HG03060 (cell line): ENCODE measurements at regions not wholly inside any gene's neighbourhood (a gene's known extent, or its start where the extent isn't known, plus 50 kb on each side); places are given as distances from the start of the nearest gene placed in this dataset.

Source experiments
- ATAC-seq: cut with Tn5 transposase; IDR thresholded peaks from one replicate; pipeline ENCODE4 v1.9.1; 2021; ENCODE audit warnings: low read depth, moderate number of reproducible peaks; ENCODE audit not compliant: unreplicated experiment

DNA sequence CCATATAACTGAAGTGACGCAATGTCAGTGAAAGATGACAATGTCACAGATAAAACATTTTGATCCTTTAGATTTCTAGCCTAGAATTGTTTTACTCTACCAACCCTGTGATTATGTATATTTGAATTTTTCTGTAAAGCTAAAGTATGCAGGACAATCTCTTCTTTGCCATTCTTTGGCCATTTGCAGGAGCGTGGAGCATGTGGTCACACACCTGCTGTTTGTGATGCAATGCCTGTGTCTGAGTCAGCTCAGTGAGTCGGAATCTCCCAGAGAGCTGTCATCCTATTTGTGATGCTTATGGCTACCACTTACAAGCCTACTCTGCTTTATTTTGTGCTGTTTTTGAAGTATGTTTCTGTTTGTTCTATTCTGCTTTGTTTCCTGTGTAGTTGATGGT is 214.5 kb downstream of the NAF1 start:
- ATAC-seq, result no peak

DNA sequence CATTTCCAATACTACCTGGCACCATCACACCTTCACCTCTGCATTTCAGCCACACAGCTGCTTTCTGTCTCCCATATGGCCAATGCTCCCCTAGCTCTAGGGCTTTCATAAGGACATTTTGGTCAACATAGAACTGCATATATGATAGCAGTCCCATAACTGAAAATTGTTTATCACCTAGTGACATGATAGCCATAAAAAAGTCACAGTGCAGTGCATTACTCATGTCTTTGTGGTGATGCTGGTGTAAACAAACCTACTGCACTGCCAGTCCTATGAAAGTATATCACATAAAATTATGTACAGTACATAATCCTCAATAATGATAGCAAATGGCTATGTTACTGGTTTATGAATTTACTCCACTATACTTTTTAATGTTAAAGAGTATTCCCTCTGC is 221.0 kb downstream of the NAF1 start:
- ATAC-seq, result no peak

DNA sequence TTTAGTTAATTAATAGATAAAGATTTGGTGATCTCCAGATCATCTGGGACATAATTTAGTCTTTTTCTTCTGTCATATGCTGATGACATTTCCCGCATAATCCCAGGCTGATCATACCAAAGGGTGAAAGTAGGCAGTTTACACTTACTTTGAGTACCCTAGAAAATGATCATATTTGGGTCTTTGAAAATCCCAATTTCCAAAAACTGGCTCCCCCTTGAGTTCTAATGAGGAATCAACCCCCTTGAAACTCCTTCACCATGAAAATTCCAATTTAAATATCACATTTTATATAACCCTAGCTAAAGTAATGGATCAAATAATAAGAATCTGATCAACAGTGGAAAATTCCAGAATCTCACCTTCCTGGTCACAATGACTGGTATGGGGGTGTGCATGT is 223.4 kb downstream of the NAF1 start:
- ATAC-seq, result no peak

DNA sequence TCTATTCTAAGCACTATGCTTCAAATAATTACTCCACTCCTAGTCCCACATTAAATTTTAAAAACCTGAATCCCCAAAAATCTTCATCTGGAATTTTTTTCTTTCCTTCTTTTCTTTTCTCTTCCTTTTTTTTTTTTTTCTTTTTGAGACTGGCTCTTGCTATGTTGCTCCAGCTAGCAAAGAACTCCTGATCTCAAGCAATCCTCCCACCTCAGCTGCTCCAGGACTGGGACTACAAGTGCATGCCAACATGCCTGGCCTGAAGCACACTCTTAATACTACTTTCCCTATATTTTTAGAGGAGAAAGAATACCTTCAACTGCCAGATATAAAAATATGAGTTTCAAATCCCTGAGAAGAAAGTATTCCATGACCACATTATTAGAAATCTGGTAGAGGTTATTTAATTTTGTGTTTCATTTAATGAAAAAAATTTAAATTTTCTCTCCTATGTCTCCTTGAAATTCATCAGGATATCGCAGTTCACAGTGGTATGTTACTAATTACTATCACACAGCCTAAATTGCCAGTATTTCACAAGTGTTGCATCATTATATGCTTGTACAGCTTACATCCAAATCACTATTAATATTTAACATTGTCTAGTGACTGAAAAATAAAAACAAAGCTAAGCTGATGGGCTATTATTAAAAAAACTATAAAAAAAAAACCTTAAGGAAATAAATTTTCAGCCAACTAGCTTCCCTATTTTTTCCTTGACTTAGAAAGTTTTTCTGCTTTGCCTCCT is 227.8 kb downstream of the NAF1 start:
- no peak for ATAC-seq

GRCh38 chr4:162935214-162935613 is 231.5 kb downstream of the NAF1 start:
- no peak for ATAC-seq

DNA sequence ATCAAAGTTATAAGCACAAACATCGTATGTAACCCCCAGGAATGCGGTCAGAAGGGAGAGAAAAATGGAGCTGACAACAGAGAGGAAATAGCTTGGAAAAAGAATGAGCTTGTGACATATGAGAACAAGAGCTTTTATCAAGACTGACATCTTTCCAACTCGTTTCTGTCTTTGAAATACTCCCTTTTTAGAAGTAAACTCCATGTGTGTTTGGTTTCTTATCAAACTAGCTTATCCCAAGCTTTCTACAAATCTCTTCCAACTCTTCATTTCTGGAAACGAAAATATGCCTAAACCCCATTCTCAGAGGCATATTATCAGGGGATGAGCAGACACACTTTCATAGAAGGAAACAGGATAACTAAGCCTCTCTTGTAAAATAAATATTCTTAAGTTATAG is 235.4 kb downstream of the NAF1 start:
- ATAC-seq, result no peak

GRCh38 chr4:162921178-162921785 is 245.4 kb downstream of the NAF1 start:
- ATAC-seq, result no peak

DNA sequence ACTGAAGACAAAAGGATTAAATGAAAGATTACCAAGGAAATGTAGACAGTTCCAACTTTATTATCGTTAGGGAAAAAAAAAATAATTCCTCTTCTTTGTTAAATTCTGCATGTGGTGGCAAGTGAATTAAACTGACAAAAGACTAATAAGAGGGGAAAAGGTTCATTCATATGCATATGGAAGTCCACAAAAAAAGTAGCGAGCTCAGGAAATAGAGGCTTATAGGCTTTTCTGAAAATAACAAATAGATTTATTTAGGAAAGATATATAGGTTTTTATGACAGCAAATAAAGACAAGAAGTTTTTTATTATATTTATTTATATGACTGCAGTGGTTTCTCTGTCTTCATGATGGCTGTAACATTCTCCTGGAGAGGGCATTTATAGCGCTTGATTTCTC is 246.0 kb downstream of the NAF1 start:
- ATAC-seq, result no peak

- no peak for ATAC-seq
Measured at GRCh38 chr4:162912482-162912881, 254.2 kb downstream of the NAF1 start.

DNA sequence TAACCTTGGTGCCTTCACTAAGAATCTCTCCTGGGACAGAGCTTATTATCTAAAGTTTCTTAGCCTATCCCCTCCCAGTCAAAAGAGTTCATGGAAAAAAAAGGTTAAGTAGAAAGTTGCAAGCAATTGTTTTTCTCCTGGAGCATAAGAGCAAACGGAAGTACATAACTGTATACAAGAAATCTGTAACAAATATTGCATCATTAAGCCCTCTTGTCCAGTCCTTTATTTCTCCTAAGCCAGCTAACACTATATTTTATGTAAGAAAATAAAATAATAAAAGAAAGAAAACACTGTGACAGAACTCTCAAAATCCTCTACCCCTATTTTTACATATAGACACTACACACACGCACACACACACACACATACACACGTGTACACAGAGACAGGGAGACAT is 255.3 kb downstream of the NAF1 start:
- no peak for ATAC-seq

DNA sequence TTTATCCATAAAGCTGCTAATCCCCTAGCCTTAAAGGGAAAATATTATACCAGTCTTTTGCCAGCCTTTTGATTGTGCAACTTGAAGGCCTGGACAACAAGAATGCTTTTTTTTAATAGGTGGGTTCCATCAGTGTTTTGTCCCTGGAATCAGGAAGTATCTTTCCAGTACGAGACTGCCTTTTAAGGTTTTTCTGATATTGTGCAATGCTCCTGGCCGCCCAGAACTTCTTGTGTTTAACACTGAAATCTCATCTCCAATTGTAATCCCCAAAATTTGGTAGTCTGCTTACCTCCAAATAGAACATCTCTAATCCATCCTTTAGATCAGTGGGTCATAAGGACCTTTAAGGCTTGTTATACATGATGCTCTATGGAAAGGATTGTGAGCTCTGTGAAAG is 256.7 kb downstream of the NAF1 start:
- no peak for ATAC-seq

DNA sequence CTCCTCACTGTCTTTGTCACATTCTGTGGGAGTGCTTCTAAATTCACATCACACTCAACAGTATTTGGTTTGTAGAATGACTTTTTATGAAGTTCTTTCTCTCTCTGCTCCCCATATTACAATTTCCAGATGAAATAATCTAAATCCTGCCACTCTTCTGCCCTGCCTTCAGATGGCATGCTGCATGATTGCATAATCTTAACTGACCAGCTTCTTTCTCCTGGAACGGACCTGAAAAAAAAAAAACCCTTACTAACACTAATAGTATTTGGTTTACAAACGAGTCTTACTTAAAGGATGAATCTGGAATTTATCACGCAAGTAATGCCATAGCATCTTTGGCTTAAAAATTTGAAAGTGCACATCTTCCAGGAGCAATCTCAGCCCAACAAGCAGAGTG is 272.3 kb downstream of the NAF1 start:
- ATAC-seq, result no peak

DNA sequence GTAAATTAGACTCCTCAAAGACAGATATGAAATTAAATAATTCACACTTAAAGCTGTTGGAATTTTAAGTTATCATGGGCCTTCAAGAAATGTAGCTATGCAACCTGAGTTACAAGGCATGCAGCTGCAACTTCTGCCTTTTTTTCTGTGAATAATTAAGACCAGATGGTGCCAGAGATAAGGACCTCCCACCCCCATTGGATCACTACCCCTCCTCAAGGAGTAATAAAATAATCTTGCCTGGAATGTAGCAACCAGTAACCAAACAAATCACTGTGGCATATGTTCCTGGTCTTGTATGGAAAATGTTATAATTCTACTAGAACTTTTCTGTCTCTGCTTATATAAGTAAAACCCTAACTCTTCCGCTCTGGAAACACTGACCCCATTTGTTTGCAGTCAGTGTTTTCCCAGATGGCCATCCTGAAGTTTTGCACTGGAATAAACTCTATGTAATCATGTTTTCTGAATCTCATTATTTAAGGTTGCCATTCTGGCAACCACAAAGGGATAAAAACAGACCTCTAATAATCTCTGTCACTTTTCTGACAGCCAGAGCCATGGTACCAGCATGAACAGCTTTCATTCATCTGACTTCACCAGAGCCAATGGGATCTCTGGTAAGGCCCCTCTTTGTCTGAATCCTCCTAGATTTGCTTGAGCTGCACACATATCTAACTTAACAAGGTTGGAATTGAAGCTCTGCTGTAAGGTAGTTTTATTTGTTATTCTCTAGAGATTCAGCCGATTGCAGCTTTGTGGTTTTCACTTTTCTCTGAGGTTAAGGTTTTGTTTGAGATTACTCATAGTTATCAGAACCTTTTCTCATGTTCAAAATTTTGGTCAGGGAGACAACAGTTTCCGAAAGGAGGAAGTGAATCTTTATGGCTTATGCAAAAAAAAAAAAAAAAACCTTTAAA is 274.6 kb downstream of the NAF1 start:
- peak; percentile 99 for ATAC-seq

DNA sequence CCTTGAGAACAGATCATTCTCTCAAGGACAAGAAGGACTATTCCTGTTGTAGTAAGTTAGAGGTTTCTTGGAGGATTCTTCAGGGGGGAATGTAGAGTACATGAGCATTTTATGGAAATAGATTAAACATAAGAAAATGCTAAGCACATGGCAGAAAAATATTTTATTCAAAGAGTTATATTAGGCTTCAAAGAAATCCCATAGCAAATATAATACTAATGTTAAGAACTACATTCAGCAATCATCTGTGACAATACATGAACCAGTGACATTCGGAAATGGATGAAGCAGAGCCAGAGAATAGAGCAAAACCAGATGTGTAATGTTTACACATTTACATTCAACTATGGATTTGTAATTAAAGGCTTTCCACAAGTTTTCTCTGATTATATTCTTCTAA is 288.6 kb downstream of the NAF1 start:
- no peak for ATAC-seq

GRCh38 chr4:162874748-162875147 is 291.9 kb downstream of the NAF1 start:
- no peak for ATAC-seq

- ATAC-seq, result no peak
Measured at GRCh38 chr4:162871990-162872389, 294.7 kb downstream of the NAF1 start.

- ATAC-seq, result no peak
Measured at GRCh38 chr4:162869157-162869556, 297.5 kb downstream of the NAF1 start.

GRCh38 chr4:162866565-162866964 is 300.1 kb downstream of the NAF1 start:
- no peak for ATAC-seq

- ATAC-seq, result no peak
Measured at GRCh38 chr4:162865102-162865501, 301.6 kb downstream of the NAF1 start.

DNA sequence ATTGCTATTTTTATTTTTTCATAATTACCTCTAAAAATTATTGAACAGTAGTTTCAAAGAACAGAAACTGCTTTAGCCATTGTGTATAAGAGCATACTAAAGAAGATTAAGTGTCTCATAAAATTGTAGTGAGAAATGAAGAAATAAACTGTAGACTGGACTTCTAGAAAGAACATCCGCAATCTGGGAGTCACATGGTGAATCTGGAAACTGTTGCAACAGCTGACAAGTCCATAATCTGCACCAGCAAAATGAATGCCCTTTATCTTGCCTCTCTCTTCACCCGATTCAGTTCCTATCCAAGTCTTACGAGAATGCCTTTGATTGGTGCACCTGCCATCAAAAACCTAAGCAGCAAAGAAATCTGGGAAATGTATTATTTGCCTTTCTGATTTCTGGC is 312.9 kb downstream of the NAF1 start:
- ATAC-seq, result no peak

GRCh38 chr4:162852642-162853041 is 314.0 kb downstream of the NAF1 start:
- no peak for ATAC-seq
